ENCODE measurements at regions not wholly inside any gene's neighbourhood (a gene's known extent, or its start where the extent isn't known, plus 50 kb on each side); places are given as distances from the start of the nearest gene placed in this dataset.

DNA sequence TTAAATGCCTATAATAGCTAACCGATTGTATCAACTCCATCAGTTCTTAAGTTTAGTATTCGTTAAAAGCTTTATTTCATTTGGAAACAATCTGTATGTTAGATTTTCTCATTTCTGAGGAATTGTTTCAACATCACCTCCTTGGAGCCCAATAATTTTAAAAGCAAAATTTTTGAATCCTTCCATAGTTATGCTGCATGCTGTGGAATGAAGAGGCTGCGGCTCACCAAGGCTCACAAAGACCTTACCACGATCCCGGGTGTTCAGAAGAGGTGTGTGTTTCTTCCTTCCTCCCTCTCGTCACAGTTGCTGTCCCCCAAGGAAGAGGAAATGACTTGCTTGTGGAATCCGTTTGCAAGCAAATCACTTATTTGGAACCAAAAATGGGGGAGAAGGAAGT lies 143.8 kb downstream of the FGF1 start:
- peaks cover 3 to 15% of the 10 kb centered on the region in 2 donors for H3K4me1 ChIP-seq
- peak overlapping the region in 2 of 3 donors; percentile 41 to 65 for H3K27ac ChIP-seq

DNA sequence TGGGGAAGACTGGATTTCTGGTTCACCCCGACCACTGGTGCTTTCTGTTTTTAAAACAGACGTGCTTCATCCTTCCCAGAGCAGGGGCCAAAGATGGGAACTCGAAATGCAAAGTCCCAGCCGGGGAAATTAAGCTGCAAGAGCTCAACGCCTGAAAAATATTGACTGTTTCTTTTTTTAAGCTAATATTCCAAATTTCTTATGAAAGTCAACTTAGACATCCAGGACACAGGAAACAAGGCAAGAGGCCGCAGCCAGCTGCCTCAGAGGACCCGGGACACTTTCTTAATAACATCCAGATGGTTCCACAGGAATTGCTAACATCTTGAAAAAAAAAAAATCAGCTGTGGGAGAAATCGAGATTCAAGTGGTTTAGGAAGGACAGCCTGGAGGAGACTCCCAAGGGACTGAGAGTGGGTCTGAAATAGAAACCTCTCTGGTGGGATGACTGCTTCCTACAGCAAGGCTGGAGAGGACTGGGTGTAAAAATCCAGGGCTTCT lies 144.9 kb downstream of the FGF1 start:
- Histone ChIP-seq H3K27me3 (no peaks in the 10 kb centered on the region), H3K4me1 (peaks cover 3 to 15% of the 10 kb centered on the region in 2 donors), H3K9me3 (no peaks in the 10 kb centered on the region), H3K4me3 (replicated peaks in 1 of 3) (no peak overlapping the region), H3K36me3 (no peaks in the 10 kb centered on the region), H3K27ac (peak overlapping the region; percentile 27 to 41 (median 31))
- intact Hi-C loops (cut with DNase I) = loop anchor here (10.0 kb wide), 1 partner anchor 96 kb away; no protein-coding TSS in a partner anchor
- peak in 1 of 2 donors; percentile 9 for DNase-seq
- 71 to 74% methylated on average over 8 of the region's 8 CpGs for WGBS, 2 donors
- TF ChIP-seq, protein P1, sequence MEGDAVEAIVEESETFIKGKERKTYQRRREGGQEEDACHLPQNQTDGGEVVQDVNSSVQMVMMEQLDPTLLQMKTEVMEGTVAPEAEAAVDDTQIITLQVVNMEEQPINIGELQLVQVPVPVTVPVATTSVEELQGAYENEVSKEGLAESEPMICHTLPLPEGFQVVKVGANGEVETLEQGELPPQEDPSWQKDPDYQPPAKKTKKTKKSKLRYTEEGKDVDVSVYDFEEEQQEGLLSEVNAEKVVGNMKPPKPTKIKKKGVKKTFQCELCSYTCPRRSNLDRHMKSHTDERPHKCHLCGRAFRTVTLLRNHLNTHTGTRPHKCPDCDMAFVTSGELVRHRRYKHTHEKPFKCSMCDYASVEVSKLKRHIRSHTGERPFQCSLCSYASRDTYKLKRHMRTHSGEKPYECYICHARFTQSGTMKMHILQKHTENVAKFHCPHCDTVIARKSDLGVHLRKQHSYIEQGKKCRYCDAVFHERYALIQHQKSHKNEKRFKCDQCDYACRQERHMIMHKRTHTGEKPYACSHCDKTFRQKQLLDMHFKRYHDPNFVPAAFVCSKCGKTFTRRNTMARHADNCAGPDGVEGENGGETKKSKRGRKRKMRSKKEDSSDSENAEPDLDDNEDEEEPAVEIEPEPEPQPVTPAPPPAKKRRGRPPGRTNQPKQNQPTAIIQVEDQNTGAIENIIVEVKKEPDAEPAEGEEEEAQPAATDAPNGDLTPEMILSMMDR (IDR thresholded peaks at IDR 0.05) = no peak
- no peak for TF ChIP-seq POLR2A (IDR thresholded peaks at IDR 0.05)

More for the DNA sequence above, 143.8 kb downstream of the FGF1 start:
- WGBS, 2 donors = 72 to 75% methylated on average over 7 of the region's 7 CpGs
- Histone ChIP-seq H3K36me3 (no peaks in the 10 kb centered on the region), H3K9me3 (no peaks in the 10 kb centered on the region), H3K4me3 (replicated peaks in 1 of 3) (no peak overlapping the region), H3K27me3 (no peaks in the 10 kb centered on the region)
- intact Hi-C loops (cut with DNase I) = loop anchor here (10.0 kb wide), 1 partner anchor 97 kb away; no protein-coding TSS in a partner anchor
- DNase-seq = no peak
- TF ChIP-seq, protein P1 (IDR thresholded peaks at IDR 0.05) = no peak
- TF ChIP-seq POLR2A (IDR thresholded peaks at IDR 0.05) = no peak

DNA sequence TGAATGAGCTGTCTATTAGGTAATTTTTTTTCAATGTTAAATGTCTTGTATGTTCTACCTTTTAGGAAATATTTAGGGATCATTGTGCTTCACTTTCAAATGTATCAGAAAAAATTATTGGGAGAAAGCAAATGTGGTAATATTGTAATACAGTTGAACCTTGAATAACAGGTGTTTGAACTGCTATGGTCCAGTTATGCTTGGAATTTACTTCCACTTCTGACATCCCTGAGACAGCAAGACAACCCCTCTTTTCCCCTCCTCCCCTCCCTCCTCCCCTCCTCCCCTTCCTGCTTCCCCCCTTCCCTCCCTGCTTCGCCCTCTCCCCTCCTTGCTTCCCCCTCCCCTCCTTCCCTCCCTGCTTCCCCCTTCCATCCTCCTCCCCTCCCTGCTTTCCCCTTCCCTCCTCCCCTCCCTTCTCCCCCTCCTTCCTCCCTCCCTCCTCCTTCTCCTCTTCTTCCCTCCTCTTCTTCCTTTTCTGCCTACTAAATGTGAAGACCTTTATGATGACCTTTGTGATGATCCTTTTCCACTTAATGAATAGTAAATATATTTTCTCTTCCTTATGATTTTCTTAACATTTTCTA lies 146.6 kb downstream of the FGF1 start:
- Histone ChIP-seq H3K4me3 (replicated peaks in 1 of 3) (no peak overlapping the region), H3K27ac (no peak overlapping the region), H3K36me3 (no peaks in the 10 kb centered on the region), H3K27me3 (no peaks in the 10 kb centered on the region), H3K9me3 (no peaks in the 10 kb centered on the region), H3K4me1 (peaks cover 3 to 8% of the 10 kb centered on the region in 2 donors)
- TF ChIP-seq POLR2A (IDR thresholded peaks at IDR 0.05) = no peak
- TF ChIP-seq, protein P1 (IDR thresholded peaks at IDR 0.05) = no peak
- intact Hi-C loops (cut with DNase I) = no loop called here
- WGBS, 2 donors = 63 to 65% methylated on average over 1 of the region's 1 CpG
- no peak for DNase-seq

DNA sequence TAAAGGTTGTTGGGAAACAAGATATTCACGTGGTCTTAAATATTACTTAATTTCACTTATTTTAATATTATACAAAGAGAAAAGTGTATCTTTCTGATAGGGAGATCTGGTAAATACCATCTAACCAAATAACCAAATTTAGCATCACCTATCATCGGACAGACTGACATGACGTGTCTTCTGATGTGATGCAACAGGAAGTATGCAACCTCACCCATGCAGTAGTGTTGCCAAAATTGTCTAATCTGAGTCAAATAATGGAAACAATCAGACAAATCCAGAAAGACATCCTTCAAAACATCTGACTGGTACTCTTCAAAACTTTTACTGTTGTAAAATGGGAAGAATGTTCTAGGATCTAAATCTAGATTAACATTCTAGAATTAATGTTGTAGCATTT lies 148.0 kb downstream of the FGF1 start:
- Histone ChIP-seq H3K4me3 (replicated peaks in 1 of 3) (no peak overlapping the region), H3K4me1 (peaks cover 3 to 8% of the 10 kb centered on the region in 2 donors), H3K27ac (no peak overlapping the region), H3K9me3 (no peaks in the 10 kb centered on the region), H3K36me3 (no peaks in the 10 kb centered on the region), H3K27me3 (no peaks in the 10 kb centered on the region)
- intact Hi-C loops (cut with DNase I) = no loop called here
- no peak for DNase-seq
- TF ChIP-seq, protein P1 (IDR thresholded peaks at IDR 0.05) = no peak
- no peak for TF ChIP-seq POLR2A (IDR thresholded peaks at IDR 0.05)
- 79 to 83% methylated on average over 3 of the region's 3 CpGs for WGBS, 2 donors

DNA sequence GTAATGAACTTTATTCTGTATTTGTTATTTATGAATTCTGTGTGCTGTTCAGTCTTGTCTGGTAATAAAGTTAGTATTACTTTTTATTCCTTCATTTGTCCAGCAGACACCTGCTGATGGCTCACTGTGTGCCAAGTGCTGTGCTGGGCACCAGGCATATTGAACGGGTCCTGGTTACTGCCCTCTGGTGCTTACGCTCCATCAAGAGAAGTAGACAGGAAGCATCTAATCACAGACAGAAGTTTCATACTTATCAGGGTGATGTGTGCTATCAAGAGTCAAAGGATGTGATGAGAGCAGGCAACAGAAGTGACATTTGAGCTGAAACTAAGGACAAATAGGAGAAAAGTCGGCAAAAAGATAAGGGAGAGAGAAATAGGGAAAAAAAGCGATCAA lies 153.1 kb downstream of the FGF1 start:
- no peaks in the 10 kb centered on the region for H3K4me1 ChIP-seq
- no peak overlapping the region for H3K4me3 ChIP-seq (replicated peaks in 1 of 3)
- H3K36me3 ChIP-seq = no peaks in the 10 kb centered on the region
- H3K27ac ChIP-seq = no peak overlapping the region
- WGBS, 2 donors = 91% methylated on average over 4 of the region's 4 CpGs
- H3K27me3 ChIP-seq = no peaks in the 10 kb centered on the region
- intact Hi-C loops (cut with DNase I) = no loop called here
- TF ChIP-seq, protein P1 (IDR thresholded peaks at IDR 0.05) = no peak
- TF ChIP-seq POLR2A (IDR thresholded peaks at IDR 0.05) = no peak
- DNase-seq = no peak
- no peaks in the 10 kb centered on the region for H3K9me3 ChIP-seq

Data from thyroid gland (tissue), 4 donors.